ENCODE measurements at regions not wholly inside any gene's neighbourhood (a gene's known extent, or its start where the extent isn't known, plus 50 kb on each side); places are given as distances from the start of the nearest gene placed in this dataset.
"Not testable (repeated sequence)": the region's sequence is repeated elsewhere in the genome, so short reads cannot be mapped to it uniquely, and the experiment has no call there.

GRCh38 chr10:42234506-42234905 lies 403.9 kb downstream of the ZNF33B start:
- TF ChIP-seq STAT5B (CRISPR knock-in tag; IDR thresholded peaks at IDR 0.05); ZNF644 (CRISPR knock-in tag; IDR thresholded peaks at IDR 0.05; ENCODE audit: low read depth); ZNF589 (CRISPR knock-in tag; conservative IDR thresholded peaks at IDR 0.05); EZH2 (conservative IDR thresholded peaks at IDR 0.05; ENCODE audit: low read depth, low read length); SMARCC2 (IDR thresholded peaks at IDR 0.05); SAFB2 (CRISPR knock-in tag; IDR thresholded peaks at IDR 0.05; ENCODE audit: borderline replicate concordance, low read depth); CBX2 (IDR thresholded peaks at IDR 0.05; ENCODE audit: low read depth, low read length); CBX2 (CRISPR knock-in tag; IDR thresholded peaks at IDR 0.05; ENCODE audit: low read depth); CC2D1A (CRISPR knock-in tag; IDR thresholded peaks at IDR 0.05); HOMEZ (CRISPR knock-in tag; IDR thresholded peaks at IDR 0.05; ENCODE audit: low read depth); MTA1 (CRISPR knock-in tag; IDR thresholded peaks at IDR 0.05; ENCODE audit: borderline replicate concordance); AHR (CRISPR knock-in tag; IDR thresholded peaks at IDR 0.05): not testable (repeated sequence)
